NCI-H128 (cell line): ENCODE measurements at regions not wholly inside any gene's neighbourhood (a gene's known extent, or its start where the extent isn't known, plus 50 kb on each side); places are given as distances from the start of the nearest gene placed in this dataset.
"Not testable (repeated sequence)": the region's sequence is repeated elsewhere in the genome, so short reads cannot be mapped to it uniquely, and the experiment has no call there.

Source experiments
- DNase-seq: peaks from one replicate; lab custom pipeline; 2025; ENCODE audit not compliant: unreplicated experiment; lab: John Stamatoyannopoulos, UW

GRCh38 chr11:109964487-109964886 is 128.7 kb upstream of the ZC3H12C start:
- DNase-seq: no peak

- DNase-seq: not testable (repeated sequence)
These were observed 127.7 kb upstream of the ZC3H12C start for GRCh38 chr11:109965445-109965844.

GRCh38 chr11:109965926-109966325 is 127.3 kb upstream of the ZC3H12C start:
- not testable (repeated sequence) for DNase-seq

GRCh38 chr11:109967136-109967535 is 126.1 kb upstream of the ZC3H12C start:
- not testable (repeated sequence) for DNase-seq

GRCh38 chr11:109968299-109968698 is 124.9 kb upstream of the ZC3H12C start:
- DNase-seq: no peak

- DNase-seq: no peak
These were observed 124.4 kb upstream of the ZC3H12C start for GRCh38 chr11:109968781-109969180.

GRCh38 chr11:109970516-109971183 is 122.5 kb upstream of the ZC3H12C start:
- no peak for DNase-seq

GRCh38 chr11:109971184-109971523 is 122.0 kb upstream of the ZC3H12C start:
- no peak for DNase-seq

GRCh38 chr11:109972181-109972715 is 120.9 kb upstream of the ZC3H12C start:
- DNase-seq: no peak

- DNase-seq: no peak
These were observed 120.3 kb upstream of the ZC3H12C start for GRCh38 chr11:109972939-109973338.

GRCh38 chr11:109973486-109973885 is 119.7 kb upstream of the ZC3H12C start:
- no peak for DNase-seq

GRCh38 chr11:109974523-109974922 is 118.7 kb upstream of the ZC3H12C start:
- DNase-seq: no peak

GRCh38 chr11:109978895-109979294 is 114.3 kb upstream of the ZC3H12C start:
- DNase-seq: no peak

- no peak for DNase-seq
These were observed 112.1 kb upstream of the ZC3H12C start for GRCh38 chr11:109981031-109981636.

- DNase-seq: no peak
These were observed 109.8 kb upstream of the ZC3H12C start for GRCh38 chr11:109983358-109983757.

GRCh38 chr11:109984634-109985289 is 108.4 kb upstream of the ZC3H12C start:
- no peak for DNase-seq

GRCh38 chr11:109986488-109986887 is 106.7 kb upstream of the ZC3H12C start:
- DNase-seq: no peak

- DNase-seq: no peak
These were observed 101.4 kb upstream of the ZC3H12C start for GRCh38 chr11:109991835-109992234.

- no peak for DNase-seq
These were observed 99.4 kb upstream of the ZC3H12C start for GRCh38 chr11:109993786-109994185.

GRCh38 chr11:109994907-109995306 is 98.3 kb upstream of the ZC3H12C start:
- DNase-seq: no peak

GRCh38 chr11:109996060-109996459 is 97.1 kb upstream of the ZC3H12C start:
- no peak for DNase-seq

- DNase-seq: no peak
These were observed 94.3 kb upstream of the ZC3H12C start for GRCh38 chr11:109998921-109999320.
